ENCODE measurements at regions not wholly inside any gene's neighbourhood (a gene's known extent, or its start where the extent isn't known, plus 50 kb on each side); places are given as distances from the start of the nearest gene placed in this dataset.
A peak's percentile ranks its signal among the peaks of the same experiment; 100 is the strongest.

DNA sequence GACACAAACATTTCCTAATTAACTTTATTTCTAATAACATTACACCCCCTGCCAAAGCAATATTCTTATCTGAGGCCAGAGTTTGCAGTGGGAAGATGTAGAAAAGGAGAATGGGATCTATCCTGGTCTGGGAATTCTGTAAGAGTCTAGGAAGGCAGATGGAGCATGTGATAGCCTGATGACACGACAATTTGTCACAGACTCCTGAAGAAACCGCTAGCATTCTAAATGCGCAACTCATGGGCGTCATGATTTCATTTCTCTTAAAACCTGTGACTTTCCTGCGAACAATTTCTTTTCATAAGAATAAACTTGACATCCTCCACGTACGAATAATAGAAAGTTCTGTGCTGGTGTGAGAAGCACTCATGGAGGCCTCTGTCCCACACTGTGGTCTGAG lies 72.9 kb upstream of the ATP10A start:
- DNase-seq (no peak), ATAC-seq (no peak)
- H3K9me3 ChIP-seq = no peaks in the 10 kb centered on the region
- H3K4me1 ChIP-seq = no peaks in the 10 kb centered on the region
- no peak overlapping the region for H3K27ac ChIP-seq
- no peak for TF ChIP-seq POLR2A (IDR thresholded peaks at IDR 0.05)
- TF ChIP-seq, protein P1, sequence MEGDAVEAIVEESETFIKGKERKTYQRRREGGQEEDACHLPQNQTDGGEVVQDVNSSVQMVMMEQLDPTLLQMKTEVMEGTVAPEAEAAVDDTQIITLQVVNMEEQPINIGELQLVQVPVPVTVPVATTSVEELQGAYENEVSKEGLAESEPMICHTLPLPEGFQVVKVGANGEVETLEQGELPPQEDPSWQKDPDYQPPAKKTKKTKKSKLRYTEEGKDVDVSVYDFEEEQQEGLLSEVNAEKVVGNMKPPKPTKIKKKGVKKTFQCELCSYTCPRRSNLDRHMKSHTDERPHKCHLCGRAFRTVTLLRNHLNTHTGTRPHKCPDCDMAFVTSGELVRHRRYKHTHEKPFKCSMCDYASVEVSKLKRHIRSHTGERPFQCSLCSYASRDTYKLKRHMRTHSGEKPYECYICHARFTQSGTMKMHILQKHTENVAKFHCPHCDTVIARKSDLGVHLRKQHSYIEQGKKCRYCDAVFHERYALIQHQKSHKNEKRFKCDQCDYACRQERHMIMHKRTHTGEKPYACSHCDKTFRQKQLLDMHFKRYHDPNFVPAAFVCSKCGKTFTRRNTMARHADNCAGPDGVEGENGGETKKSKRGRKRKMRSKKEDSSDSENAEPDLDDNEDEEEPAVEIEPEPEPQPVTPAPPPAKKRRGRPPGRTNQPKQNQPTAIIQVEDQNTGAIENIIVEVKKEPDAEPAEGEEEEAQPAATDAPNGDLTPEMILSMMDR (IDR thresholded peaks at IDR 0.05) = no peak
- WGBS (ENCODE audit: insufficient coverage, low coverage, low lambda C conversion rate, missing lambda C conversion rate) = 70% methylated on average over 7 of the region's 7 CpGs
- H3K36me3 ChIP-seq = no peaks in the 10 kb centered on the region
- intact Hi-C loops (cut with DNase I) = no loop called here
- H3K4me3 ChIP-seq = no peak overlapping the region
- H3K27me3 ChIP-seq = no peaks in the 10 kb centered on the region

DNA sequence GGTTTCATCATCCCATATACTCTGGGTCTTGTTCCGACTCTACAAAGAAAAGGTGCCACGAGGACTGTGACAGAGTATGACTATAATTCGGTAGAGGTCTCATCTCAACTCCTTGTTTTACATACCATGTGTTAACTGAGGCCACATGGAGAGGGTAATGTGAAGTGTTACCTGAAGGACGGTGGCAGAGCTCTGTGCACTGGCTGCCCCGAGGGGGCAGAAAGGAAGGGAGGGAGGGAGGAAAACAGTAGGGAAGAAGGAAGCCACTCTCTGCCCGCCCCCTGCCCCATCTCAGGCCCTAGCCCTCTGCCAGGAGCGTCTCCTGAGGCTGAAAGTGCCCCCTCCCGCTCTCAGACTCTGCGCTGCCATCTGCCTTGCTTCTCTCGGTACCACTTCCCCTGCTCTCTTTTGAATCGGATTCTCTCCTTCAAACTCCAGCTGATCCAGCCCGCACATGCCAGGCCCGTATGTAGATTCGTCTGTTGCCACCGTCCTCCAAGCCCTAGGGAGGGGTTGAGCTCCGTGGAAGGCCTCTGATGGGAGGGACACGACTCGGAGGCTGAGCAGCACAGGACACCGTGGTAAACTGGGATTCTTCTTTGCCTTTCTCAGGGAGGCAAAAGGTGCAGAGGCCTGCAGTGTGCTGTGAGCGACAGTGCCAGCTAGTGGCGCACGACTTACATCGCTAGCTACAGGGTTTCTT lies 70.5 kb upstream of the ATP10A start:
- Histone ChIP-seq H3K27me3 (no peaks in the 10 kb centered on the region), H3K4me1 (no peaks in the 10 kb centered on the region), H3K36me3 (no peaks in the 10 kb centered on the region), H3K4me3 (no peak overlapping the region), H3K9me3 (no peaks in the 10 kb centered on the region), H3K27ac (no peak overlapping the region)
- WGBS (ENCODE audit: insufficient coverage, low coverage, low lambda C conversion rate, missing lambda C conversion rate) = 10% methylated on average over 15 of the region's 23 CpGs
- intact Hi-C loops (cut with DNase I) = no loop called here
- DNase-seq = peak in 2 of 3 donors; percentile 41 to 52
- peak; percentile 62 to 85 (median 73) for ATAC-seq
- TF ChIP-seq, protein P1 (IDR thresholded peaks at IDR 0.05) = peak in 3 of 4 donors; percentile 45 to 54 (median 46)
- no peak for TF ChIP-seq POLR2A (IDR thresholded peaks at IDR 0.05)

DNA sequence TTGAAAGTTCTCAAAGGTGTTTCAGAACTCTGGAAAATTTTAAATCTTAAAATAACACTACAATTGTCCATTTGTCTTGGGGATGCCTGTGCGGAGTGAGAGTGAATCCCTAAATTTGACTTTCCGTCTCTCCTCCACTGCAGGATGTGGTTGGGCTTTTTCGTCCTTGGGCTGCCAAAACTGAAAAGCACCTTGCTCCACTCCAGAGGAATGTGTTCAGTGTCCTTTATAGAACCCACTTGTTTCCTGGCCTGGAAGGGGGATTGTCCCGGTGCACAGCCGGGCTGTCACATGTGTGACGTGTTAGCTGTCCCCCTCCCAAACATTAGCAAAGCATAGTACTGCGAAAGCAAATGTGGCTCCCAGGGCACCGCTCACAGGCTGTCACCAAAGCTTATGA lies 69.6 kb upstream of the ATP10A start:
- intact Hi-C loops (cut with DNase I) = no loop called here
- no peaks in the 10 kb centered on the region for H3K27me3 ChIP-seq
- no peak for DNase-seq
- TF ChIP-seq POLR2A (IDR thresholded peaks at IDR 0.05) = no peak
- TF ChIP-seq, protein P1 (IDR thresholded peaks at IDR 0.05) = no peak
- no peak for ATAC-seq
- H3K9me3 ChIP-seq = no peaks in the 10 kb centered on the region
- no peaks in the 10 kb centered on the region for H3K36me3 ChIP-seq
- 78% methylated on average over 3 of the region's 8 CpGs for WGBS (ENCODE audit: insufficient coverage, low coverage, low lambda C conversion rate, missing lambda C conversion rate)
- no peaks in the 10 kb centered on the region for H3K4me1 ChIP-seq
- no peak overlapping the region for H3K4me3 ChIP-seq
- H3K27ac ChIP-seq = no peak overlapping the region

DNA sequence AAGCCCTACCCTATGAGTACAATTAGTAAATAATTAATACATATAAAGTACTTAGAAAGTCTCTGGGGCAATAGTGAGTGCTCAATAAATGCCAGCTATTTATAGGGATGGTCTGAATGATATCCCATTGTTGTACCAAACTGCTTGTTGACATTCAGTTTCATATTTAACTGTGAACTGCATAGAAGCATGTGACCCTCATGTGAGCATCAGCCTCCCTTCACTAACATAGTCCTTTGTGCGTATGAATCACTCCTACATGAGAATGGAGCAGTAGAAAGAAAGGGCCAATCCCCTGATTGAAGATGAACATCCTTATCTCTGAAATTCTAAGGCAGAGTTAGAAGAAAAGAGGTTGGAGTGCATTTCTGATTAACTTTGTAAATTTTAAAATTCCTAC lies 68.7 kb upstream of the ATP10A start:
- DNase-seq = no peak
- H3K27me3 ChIP-seq = no peaks in the 10 kb centered on the region
- H3K9me3 ChIP-seq = no peaks in the 10 kb centered on the region
- intact Hi-C loops (cut with DNase I) = no loop called here
- ATAC-seq = no peak
- TF ChIP-seq, protein P1 (IDR thresholded peaks at IDR 0.05) = no peak
- TF ChIP-seq POLR2A (IDR thresholded peaks at IDR 0.05) = no peak
- H3K4me1 ChIP-seq = no peaks in the 10 kb centered on the region
- H3K4me3 ChIP-seq = no peak overlapping the region
- H3K27ac ChIP-seq = no peak overlapping the region
- H3K36me3 ChIP-seq = no peaks in the 10 kb centered on the region
- 50% methylated on average over 1 of the region's 1 CpG for WGBS (ENCODE audit: insufficient coverage, low coverage, low lambda C conversion rate, missing lambda C conversion rate)
